HuH-7 (cell line): ENCODE measurements at regions not wholly inside any gene's neighbourhood (a gene's known extent, or its start where the extent isn't known, plus 50 kb on each side); places are given as distances from the start of the nearest gene placed in this dataset.
"Not testable (repeated sequence)": the region's sequence is repeated elsewhere in the genome, so short reads cannot be mapped to it uniquely, and the experiment has no call there.

Experiments
- DNase-seq: peaks from one replicate; pipeline ENCODE4 v3.0.0; 2011; ENCODE audit warnings: low spot score

DNA sequence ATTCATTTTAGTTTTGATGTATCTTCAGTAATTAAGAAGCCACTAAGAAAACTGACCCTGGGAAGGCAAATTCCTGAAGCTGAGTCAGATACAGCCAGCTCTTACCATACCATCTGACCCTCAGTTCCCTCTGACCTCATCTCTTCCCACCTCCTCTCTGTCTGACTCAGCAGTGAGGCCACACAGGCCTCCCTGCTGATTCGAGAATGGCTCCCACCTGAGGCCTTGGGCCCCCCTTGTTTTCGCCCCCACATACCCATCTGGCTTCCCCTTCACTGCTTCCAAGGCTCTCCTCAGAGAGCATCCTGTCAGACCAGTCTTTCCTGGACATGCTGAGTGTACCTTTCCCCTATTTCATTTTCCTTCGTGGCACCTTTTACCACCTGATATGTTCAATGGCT, 71.0 kb upstream of the CYP1B1 start:
- peak; percentile 11 for DNase-seq

DNA sequence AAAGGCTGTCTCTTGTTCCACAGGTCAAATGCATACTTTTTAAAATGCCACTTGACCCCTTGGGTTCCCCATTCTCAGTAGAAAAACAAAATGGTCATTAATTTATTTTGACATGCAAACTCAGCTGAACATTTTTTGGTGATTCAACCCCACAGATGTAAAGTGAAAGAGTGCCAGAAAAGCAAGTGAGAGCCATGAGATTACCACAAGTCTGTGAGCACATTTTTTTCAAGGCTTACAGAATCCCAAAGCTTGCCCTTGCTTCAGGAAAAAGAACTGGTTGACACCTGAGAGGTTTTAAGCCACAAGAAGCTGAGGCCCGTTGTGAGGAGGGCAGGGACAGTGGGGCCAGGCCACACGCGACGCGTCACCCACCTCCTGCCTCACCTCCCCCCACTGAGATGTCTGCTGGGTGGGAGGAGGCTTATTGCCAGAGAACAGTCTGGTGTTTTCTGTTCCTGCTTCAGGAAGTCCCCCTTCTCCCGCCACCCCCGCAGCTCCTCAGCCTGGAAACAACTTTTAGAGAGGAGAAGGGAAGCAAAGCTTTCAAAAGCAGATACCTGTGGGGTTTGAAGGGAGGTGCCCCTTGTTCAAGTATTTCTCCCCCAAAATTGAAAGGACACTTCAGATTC, 70.4 kb upstream of the CYP1B1 start:
- DNase-seq: no peak

DNA sequence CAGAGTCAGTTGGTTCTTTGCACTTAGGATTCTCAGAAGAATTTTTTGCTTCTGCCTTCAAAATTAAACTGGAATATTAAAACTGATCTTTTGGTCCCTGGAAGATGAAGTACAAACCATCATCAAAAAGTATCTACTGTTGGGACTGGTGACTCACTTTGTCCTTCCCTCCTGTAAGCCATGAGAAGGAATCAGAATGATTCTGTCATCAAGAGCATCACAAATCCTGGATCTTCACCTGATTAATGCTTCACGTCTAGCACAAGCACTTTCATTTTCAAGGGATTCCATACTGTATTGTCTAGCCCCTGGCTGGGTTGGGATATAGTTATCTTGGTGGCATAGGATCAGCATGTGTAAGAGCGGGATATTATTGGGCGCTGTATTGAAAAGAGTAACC, 69.3 kb upstream of the CYP1B1 start:
- DNase-seq: no peak

DNA sequence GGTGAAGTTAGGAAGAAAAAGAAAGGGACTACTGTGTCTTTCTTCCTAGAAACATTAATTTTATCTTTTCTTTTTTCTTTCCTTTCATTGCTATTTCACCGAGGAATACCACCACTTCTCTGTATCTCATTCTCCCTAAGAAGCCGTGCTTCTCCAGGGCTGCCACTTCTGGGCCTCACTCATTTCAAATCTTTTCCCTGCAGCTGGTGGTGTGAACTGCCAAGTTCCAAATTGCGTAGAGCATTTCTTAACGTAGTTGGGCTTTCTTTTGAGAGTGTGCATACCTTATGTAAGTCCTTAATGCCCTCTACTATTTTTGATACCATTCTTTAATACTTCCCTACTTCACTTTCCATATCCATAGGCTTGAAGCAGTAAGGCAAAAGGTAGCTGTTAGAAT, 66.7 kb upstream of the CYP1B1 start:
- DNase-seq: no peak

DNA sequence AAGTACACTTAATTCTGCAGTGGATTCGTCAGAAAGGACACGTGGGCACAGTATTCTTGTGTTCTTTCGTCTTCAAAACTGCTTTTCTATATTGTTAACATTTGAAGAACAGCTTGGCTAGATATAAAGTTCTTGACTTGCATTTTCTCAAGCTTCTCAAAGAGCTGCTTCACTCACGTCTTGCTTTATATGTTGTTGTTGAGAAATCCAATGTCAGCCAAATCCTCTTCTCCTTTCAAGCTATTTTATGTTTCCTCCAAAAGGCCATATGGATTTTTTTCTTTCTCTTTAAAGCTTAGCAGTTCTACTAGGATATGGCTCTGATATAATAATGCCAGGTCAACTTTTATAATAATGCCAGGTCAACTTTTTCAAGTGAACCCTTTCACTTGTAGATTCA, 65.5 kb upstream of the CYP1B1 start:
- no peak for DNase-seq

DNA sequence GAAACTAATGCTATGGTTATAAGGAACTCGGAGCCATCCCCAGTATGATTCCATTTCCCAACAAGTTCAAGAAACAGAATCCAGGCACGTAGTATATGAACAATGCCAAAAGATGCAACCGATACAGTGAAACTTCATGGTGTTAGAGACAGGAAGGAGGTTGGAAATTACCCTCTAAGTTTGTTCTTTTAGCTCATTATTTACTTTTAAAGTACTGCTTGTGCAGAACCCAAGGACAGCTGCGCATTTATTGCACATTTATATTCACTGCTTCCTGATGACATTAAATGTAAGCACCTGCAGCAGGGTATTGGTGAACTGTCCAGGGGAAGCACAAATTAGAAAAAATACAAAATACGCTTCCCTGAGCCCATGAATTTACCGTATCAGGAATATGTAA, 63.0 kb upstream of the CYP1B1 start:
- no peak for DNase-seq

DNA sequence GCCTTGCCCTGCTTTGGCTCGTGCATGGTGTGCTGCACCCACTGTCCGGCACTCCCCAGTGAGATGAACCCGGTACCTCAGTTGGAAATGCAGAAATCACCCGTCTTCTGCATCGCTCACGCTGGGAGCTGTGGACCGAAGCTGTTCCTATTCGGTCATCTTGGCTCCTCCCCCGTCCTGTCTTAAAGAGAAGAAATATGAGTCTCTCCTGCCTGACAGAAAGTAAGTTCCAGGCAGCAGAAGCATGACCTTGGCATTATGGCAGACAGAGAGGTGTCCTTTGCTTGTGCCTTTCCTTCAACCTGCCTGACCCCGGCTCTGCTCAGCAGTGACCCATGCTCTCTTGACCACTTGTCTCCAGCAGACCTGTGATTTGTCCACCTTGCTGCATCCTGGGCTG, 62.5 kb upstream of the CYP1B1 start:
- DNase-seq: no peak

DNA sequence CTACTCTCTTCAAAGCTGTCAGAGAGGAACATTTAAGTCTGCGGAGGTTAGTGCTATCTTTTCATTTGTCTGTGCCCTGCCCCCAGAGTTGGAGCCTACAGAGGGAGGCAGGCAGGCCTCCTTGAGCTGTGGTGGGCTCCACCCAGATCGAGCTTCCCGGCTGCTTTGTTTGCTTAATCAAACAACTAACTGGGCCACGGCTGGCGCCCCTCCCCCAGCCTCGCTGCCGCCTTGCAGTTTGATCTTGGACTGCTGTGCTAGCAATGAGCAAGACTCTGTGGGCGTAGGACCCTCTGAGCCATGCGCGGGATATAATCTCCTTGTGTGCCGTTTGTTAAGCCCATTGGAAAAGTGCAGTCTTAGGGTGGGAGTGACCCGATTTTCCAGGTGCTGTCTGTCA, 62.0 kb upstream of the CYP1B1 start:
- DNase-seq: not testable (repeated sequence)

DNA sequence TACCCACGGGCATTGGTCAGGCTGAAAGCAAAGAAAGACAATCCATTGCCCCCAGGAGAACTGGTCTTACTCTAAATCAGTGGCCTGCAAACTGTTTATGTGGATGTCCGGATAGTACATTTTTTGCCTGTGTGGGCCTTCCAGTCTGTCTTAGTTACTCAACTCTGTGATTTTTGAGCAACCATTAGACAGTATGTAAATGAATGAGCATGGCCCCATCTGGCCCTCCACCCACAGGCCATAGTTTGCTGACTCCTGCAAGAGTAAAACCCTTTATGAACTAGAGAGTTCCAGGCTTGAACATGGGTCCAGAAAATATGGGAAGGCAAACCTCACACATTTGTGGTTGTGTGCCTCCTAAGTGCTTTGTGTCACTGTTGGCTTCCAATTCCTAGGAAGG, 55.7 kb upstream of the CYP1B1 start:
- DNase-seq: no peak

DNA sequence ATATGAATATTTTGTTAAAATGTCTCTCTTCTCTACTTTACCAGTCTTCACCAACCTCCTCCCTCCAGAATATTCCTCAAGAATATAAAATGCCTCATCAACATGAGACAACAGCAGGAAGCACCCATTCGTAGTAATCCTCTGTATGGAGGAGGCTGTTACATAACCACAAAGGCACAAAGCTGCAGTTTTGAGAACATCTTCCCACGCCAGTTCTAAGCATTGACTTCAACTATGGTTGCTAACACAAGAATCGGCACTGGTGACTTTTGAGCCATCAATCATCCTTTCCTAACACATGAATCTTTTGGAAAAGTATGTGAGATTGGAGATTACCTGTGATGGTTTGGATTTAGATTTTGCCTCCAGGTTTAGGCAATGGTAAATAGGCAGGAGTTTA, 54.9 kb upstream of the CYP1B1 start:
- no peak for DNase-seq

DNA sequence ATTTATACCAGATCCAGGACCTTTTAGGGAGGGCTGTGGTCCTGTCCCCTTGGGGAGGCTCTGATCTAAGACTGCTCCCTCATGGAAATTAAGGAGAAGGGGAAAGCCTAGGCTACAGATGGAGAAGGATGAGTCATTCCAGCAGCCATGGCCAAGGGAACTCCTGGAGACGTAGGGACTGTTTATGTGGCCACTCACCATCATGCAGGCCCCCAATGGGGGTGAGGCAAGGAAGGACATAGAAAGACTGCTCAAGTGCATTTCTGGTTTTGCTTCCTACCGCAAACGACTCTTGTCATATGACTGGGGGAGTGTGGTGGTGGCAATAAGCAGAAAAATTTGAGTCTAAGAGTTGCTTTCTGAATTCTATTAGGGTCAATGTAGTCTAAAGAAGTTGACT, 54.0 kb upstream of the CYP1B1 start:
- no peak for DNase-seq

DNA sequence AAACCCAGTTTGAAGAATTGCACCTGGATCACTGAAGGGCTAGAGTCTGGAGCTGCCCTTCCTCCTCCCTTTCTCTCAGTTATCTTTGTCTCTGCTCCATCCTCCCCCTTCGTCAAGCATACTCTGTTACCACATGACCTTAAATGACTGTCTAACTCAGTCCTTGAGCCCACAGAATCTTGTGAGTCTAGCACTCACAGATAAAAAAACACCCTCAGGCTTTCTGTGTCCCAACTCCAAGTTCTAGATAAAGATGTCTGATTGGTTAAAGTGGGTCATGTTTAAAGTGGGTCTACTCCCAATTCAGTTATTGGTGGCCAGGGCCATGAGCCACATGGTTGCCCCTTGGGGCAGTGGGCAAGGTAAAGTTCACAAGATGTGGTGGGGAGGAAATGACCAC, 53.5 kb upstream of the CYP1B1 start:
- DNase-seq: no peak

DNA sequence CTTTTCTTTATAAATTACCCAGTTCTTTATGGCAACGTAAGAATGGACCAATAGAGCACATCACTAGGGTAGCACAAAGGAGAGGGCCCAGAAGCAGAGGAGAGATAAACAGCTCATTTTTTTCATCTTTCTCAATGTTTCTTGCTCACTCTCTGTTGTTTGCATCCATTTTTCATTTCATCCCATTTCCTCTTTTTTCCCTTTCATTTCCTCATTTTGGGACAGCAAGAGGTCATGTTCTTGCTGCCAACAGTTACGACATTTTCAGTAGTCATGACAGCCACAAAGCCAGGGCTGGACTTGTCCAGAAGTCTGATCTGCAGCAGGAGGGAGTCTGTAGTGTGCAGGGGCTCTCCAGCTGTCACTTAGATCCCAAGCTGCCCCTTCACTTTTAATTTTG, 52.7 kb upstream of the CYP1B1 start:
- no peak for DNase-seq

DNA sequence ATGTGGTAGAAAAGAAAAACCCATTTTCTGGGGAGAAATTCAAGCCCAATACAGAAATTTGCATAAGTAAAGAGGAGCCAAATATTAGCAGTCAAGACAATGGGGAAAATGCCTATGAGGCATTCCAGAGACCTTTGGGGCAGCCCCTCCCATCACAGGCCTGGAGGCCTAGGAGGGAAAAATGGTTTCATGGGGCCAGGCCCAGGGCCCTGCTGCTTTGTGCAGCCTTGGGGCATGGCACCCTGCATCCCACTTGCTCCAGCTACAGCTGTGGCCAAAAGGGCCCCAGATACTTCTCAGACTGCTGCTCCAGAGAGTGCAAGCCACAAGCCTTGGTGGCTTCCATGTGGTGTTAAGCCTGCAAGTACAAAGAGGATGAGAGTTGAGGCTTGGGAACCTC, 51.3 kb upstream of the CYP1B1 start:
- no peak for DNase-seq

DNA sequence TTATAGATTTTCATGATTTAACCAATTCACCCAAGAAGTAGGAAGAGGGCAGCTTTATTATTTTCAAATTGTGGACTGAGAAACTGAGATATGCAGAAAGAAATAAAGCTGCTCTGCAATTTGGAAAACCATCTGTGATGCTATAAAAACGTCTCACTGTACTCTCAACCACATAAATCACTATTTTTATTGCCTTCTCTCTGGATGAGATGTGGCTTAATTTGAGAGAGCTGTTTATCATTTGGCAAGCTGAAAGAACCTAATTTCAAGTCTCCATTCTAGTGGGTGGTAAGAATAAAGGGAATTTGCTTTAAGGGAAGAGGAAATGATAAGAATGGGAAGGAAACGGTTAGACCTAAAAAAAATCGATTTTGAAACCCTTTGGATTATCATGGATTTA, 49.9 kb upstream of the CYP1B1 start:
- no peak for DNase-seq
